Psoas muscle (tissue), 7 donors: ENCODE measurements at regions not wholly inside any gene's neighbourhood (a gene's known extent, or its start where the extent isn't known, plus 50 kb on each side); places are given as distances from the start of the nearest gene placed in this dataset.
"Not testable (repeated sequence)": the region's sequence is repeated elsewhere in the genome, so short reads cannot be mapped to it uniquely, and the experiment has no call there.

Experiments
- ATAC-seq, 4 donors: fragments of 200-7000 bp; cut with Tn5 transposase; one replicate each; pipeline ENCODE4 v1.9.1; 2020; ENCODE audit warnings: moderate library complexity in 3 of 4, mild to moderate bottlenecking in 2 of 4
- DNase-seq, 2 donors: peaks; one replicate each; pipeline ENCODE4 v3.0.0-alpha.2; 2020
- H3K27ac ChIP-seq: fragments of 200-600 bp; one replicate; pipeline ENCODE4 v1.8.0; 2022
- H3K27me3 ChIP-seq, 3 donors: fragments of 200-600 bp in 1 of 3; one replicate each; pipeline versions ENCODE4 v1.6.1 to v1.8.0; 2013 to 2022; ENCODE audit warnings: low read length in 2 of 3, mild to moderate bottlenecking in 2 of 3, moderate library complexity in 1 of 3; ENCODE audit not compliant: insufficient read depth in 3 of 3
- H3K36me3 ChIP-seq, 2 donors: fragments of 200-600 bp in 1 of 2; one replicate each; pipeline versions ENCODE4 v1.6.1 to v1.8.0; 2013 to 2022; ENCODE audit warnings: low read depth in 1 of 2, mild to moderate bottlenecking in 1 of 2, moderate library complexity in 1 of 2; ENCODE audit not compliant: insufficient read depth in 1 of 2
- H3K4me1 ChIP-seq: fragments of 200-600 bp; one replicate; pipeline ENCODE4 v1.8.0; 2022
- H3K4me3 ChIP-seq: fragments of 200-600 bp; one replicate; pipeline ENCODE4 v1.8.0; 2022; ENCODE audit warnings: mild to moderate bottlenecking
- H3K9me3 ChIP-seq: fragments of 200-600 bp; one replicate; pipeline ENCODE4 v1.8.0; 2022
- WGBS, 3 donors: extraction: QIAGEN DNeasy Blood & Tissue Kit; methylation state at CpG; one replicate each; pipeline versions ENCODE4 v1.1.6 to v1.1.7; 2013; 5-methylcytosine and 5-hydroxymethylcytosine counted together
- intact Hi-C, 2 donors: fragments of 100-400 bp; cut with DNase I; formaldehyde crosslinking; loops; one replicate each; pipeline versions ENCODE4 v1.11.0 to v1.14.2; 2022
- TF ChIP-seq, protein P1 (sequence below): fragments of 200-600 bp; IDR thresholded peaks from one replicate; pipeline ENCODE4 v1.8.0; 2022; ENCODE audit warnings: antibody characterized with exemption
- donor health status: healthy with polysubstance abuse.
- donor health status: DM: no; HTN: no; CAD: no; lungs with moderate emphysema.
- donor health status: Bipolar disorder and iron deficiency.
- donor health status: healthy.
- donor health status: DM: yes; HTN: yes; CAD: no.
- donor health status: DM: no; HTN: no; CAD: no.
- donor health status: DM: yes; HTN: yes; CAD: no.

GRCh38 chr13:31385540-31385939 is 185.8 kb downstream of the B3GLCT start:
- no peak overlapping the region for H3K4me3 ChIP-seq
- no peak overlapping the region for H3K27ac ChIP-seq
- WGBS, 3 donors = 44 to 55% (median 45%) methylated on average over 5 of the region's 5 CpGs
- no peaks in the 10 kb centered on the region for H3K4me1 ChIP-seq
- no peaks in the 10 kb centered on the region for H3K36me3 ChIP-seq
- TF ChIP-seq, protein P1, sequence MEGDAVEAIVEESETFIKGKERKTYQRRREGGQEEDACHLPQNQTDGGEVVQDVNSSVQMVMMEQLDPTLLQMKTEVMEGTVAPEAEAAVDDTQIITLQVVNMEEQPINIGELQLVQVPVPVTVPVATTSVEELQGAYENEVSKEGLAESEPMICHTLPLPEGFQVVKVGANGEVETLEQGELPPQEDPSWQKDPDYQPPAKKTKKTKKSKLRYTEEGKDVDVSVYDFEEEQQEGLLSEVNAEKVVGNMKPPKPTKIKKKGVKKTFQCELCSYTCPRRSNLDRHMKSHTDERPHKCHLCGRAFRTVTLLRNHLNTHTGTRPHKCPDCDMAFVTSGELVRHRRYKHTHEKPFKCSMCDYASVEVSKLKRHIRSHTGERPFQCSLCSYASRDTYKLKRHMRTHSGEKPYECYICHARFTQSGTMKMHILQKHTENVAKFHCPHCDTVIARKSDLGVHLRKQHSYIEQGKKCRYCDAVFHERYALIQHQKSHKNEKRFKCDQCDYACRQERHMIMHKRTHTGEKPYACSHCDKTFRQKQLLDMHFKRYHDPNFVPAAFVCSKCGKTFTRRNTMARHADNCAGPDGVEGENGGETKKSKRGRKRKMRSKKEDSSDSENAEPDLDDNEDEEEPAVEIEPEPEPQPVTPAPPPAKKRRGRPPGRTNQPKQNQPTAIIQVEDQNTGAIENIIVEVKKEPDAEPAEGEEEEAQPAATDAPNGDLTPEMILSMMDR = no peak
- H3K9me3 ChIP-seq = no peaks in the 10 kb centered on the region
- H3K27me3 ChIP-seq = no peaks in the 10 kb centered on the region
- intact Hi-C loops = no loop called here
- ATAC-seq = no peak
- DNase-seq = no peak

DNA sequence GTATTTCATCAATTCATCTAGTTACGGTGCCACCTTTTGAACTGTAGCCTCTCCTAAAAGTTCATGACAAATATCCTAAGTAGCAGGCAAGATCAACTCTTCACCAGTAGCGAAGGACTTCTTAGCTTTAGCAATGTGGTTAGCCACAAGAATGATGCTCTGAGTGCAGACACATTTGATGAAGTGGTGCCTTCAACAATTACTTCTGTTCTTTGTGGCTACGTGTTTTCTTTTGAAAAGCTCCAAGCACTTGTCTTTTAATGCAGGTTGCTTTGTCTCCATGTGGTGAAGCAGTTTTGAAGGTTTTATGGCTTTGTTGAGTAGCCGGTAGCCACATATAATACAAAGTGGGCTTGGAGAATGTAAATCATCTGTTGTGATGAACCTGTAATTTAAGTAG is 194.7 kb downstream of the B3GLCT start:
- H3K27ac ChIP-seq = no peak overlapping the region
- no peaks in the 10 kb centered on the region for H3K27me3 ChIP-seq
- no peaks in the 10 kb centered on the region for H3K4me1 ChIP-seq
- TF ChIP-seq, protein P1 = no peak
- H3K9me3 ChIP-seq = peaks cover 16% of the 10 kb centered on the region
- ATAC-seq (no peak), DNase-seq (no peak)
- intact Hi-C loops = no loop called here
- H3K36me3 ChIP-seq = no peaks in the 10 kb centered on the region
- 75 to 79% (median 76%) methylated on average over 4 of the region's 4 CpGs for WGBS, 3 donors
- no peak overlapping the region for H3K4me3 ChIP-seq

DNA sequence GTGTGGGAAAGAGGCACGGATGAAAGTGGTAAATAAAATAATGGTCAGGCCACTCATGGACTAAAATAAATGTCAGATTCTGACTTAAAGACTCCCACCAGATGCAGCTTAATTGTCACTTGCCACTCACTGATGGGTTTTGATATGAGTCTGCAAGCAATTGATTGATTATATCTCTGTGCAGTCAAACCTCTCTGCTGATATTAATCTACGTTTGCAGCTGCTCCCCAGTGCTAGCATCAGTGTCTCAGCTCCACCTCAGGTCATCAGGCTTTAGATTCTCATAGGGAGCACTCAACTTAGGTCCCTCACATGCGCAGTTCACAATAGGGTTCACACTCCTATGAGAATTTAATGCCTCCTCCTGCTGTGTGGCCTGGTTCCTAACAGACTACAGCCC is 195.3 kb downstream of the B3GLCT start:
- peaks cover 16% of the 10 kb centered on the region for H3K9me3 ChIP-seq
- H3K4me3 ChIP-seq = no peak overlapping the region
- H3K27ac ChIP-seq = no peak overlapping the region
- 67 to 77% (median 75%) methylated on average over 3 of the region's 3 CpGs for WGBS, 3 donors
- H3K4me1 ChIP-seq = no peaks in the 10 kb centered on the region
- intact Hi-C loops = no loop called here
- no peaks in the 10 kb centered on the region for H3K36me3 ChIP-seq
- TF ChIP-seq, protein P1 = no peak
- H3K27me3 ChIP-seq = no peaks in the 10 kb centered on the region
- ATAC-seq (no peak), DNase-seq (no peak)

- no peaks in the 10 kb centered on the region for H3K4me1 ChIP-seq
- intact Hi-C loops = no loop called here
- no peak for ATAC-seq
- no peaks in the 10 kb centered on the region for H3K27me3 ChIP-seq
- TF ChIP-seq, protein P1 = no peak
- no peaks in the 10 kb centered on the region for H3K36me3 ChIP-seq
- DNase-seq = no peak
- peaks cover 16% of the 10 kb centered on the region for H3K9me3 ChIP-seq
- no peak overlapping the region for H3K4me3 ChIP-seq
- no peak overlapping the region for H3K27ac ChIP-seq
Observed at GRCh38 chr13:31399690-31400089, 199.9 kb downstream of the B3GLCT start.

DNA sequence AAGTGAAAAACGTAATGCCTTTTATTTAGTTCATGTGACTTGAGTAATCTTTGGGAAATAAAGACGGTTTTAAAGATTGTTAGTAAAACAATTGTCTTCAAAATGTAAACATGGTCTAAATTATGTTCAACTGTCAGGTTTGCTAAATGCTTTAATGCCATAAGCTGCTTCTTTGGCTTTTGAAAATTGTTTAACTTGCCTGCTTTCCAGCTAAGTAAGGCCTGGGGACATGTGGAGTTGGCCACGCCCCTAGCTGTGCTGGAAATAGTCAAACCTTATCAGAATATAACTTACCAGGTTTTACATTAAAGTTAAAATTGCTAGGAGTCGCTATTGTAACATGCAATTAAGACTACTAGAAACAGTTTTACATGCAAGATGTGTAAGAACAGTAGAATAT is 203.9 kb downstream of the B3GLCT start:
- H3K4me1 ChIP-seq, H3K4me3 ChIP-seq, H3K27me3 ChIP-seq, H3K36me3 ChIP-seq, ATAC-seq, DNase-seq, H3K9me3 ChIP-seq, H3K27ac ChIP-seq, intact Hi-C loops: not testable (repeated sequence)
- 86 to 93% (median 88%) methylated on average over 4 of the region's 4 CpGs for WGBS, 3 donors
